HepG2 (cell line): ENCODE measurements at regions not wholly inside any gene's neighbourhood (a gene's known extent, or its start where the extent isn't known, plus 50 kb on each side); places are given as distances from the start of the nearest gene placed in this dataset.

Experiments
- AGO2 ChIP-seq: fragments of 200-400 bp; formaldehyde crosslinking; optimal IDR thresholded peaks from 2 replicates; pipeline ENCODE3; 2017; ENCODE audit warnings: mild to moderate bottlenecking, low read depth, low read length, moderate library complexity
- DNMT1 ChIP-seq: sonication (generic); formaldehyde crosslinking; IDR thresholded peaks from 2 replicates; pipeline ENCODE4 v1.5.1; 2020; ENCODE audit warnings: mild to moderate bottlenecking, missing genetic modification reagents
- FOXA3 ChIP-seq: IDR thresholded peaks from 2 replicates; pipeline ENCODE4 v1.6.1; 2016; ENCODE audit warnings: missing genetic modification reagents, missing compliant biosample characterization
- HMG20B ChIP-seq: conservative IDR thresholded peaks from 2 replicates; pipeline ENCODE4 v1.6.1; 2016; ENCODE audit warnings: missing genetic modification reagents, missing compliant biosample characterization
- HMGXB4 ChIP-seq, 2 experiments: sonication (generic) in 1 of 2; formaldehyde crosslinking in 1 of 2; IDR thresholded peaks; 2 replicates each; pipeline versions ENCODE4 v1.4.0 to v1.6.1; 2018 to 2020; ENCODE audit warnings: missing genetic modification reagents in 2 of 2, borderline replicate concordance in 1 of 2, low read depth in 1 of 2, mild to moderate bottlenecking in 1 of 2, missing biosample characterization in 1 of 2
- KLF6 ChIP-seq: IDR thresholded peaks from 2 replicates; pipeline ENCODE4 v1.8.0; 2016; ENCODE audit warnings: missing biosample characterization, missing genetic modification reagents
- SMAD9 ChIP-seq: sonication (generic); formaldehyde crosslinking; IDR thresholded peaks from 2 replicates; pipeline ENCODE4 v1.5.1; 2020; ENCODE audit warnings: mild to moderate bottlenecking, missing genetic modification reagents
- SRSF9 ChIP-seq: fragments of 200-400 bp; formaldehyde crosslinking; IDR thresholded peaks from 2 replicates; pipeline ENCODE4 v1.6.1; 2018; ENCODE audit warnings: borderline replicate concordance, mild to moderate bottlenecking, low read depth, low read length; ENCODE audit not compliant: insufficient read depth, poor library complexity, severe bottlenecking
- SSRP1 ChIP-seq: IDR thresholded peaks from 2 replicates; pipeline ENCODE4 v1.6.1; 2016; ENCODE audit warnings: control low read depth
- THAP9 ChIP-seq: sonication (generic); formaldehyde crosslinking; IDR thresholded peaks from 2 replicates; pipeline ENCODE4; 2020; ENCODE audit warnings: missing genetic modification reagents, mild to moderate bottlenecking, borderline replicate concordance
- ZBTB25 ChIP-seq: IDR thresholded peaks from 2 replicates; pipeline ENCODE4 v1.6.1; 2018; ENCODE audit warnings: missing genetic modification reagents
- ZEB1 ChIP-seq: IDR thresholded peaks from 2 replicates; pipeline ENCODE4 v1.6.1; 2012; ENCODE audit warnings: mild to moderate bottlenecking, low read depth, inconsistent platforms; ENCODE audit not compliant: insufficient replicate concordance
- ZNF883 ChIP-seq: sonication (generic); formaldehyde crosslinking; IDR thresholded peaks from 2 replicates; pipeline ENCODE4 v1.5.1; 2020; ENCODE audit warnings: mild to moderate bottlenecking, missing genetic modification reagents; ENCODE audit errors: not compliant biosample characterization

- TF ChIP-seq THAP9 (CRISPR knock-in tag) (no peak), SRSF9 (no peak), ZBTB25 (CRISPR knock-in tag) (no peak), ZEB1 (no peak), FOXA3 (peak; percentile 59), SMAD9 (CRISPR knock-in tag) (no peak), SSRP1 (CRISPR knock-in tag) (no peak), ZNF883 (CRISPR knock-in tag) (no peak), KLF6 (CRISPR knock-in tag) (no peak), HMG20B (CRISPR knock-in tag) (no peak), AGO2 (no peak), HMGXB4 (CRISPR knock-in tag; IDR thresholded peaks at IDR 0.05; ENCODE audit: borderline replicate concordance in 1 of 2, low read depth in 1 of 2) (no peak), DNMT1 (CRISPR knock-in tag) (no peak)
These were observed 147.4 kb downstream of the ACTBL2 start (continued) for GRCh38 chr5:57335092-57335660.
